ENCODE measurements at regions not wholly inside any gene's neighbourhood (a gene's known extent, or its start where the extent isn't known, plus 50 kb on each side); places are given as distances from the start of the nearest gene placed in this dataset.
"Not testable (repeated sequence)": the region's sequence is repeated elsewhere in the genome, so short reads cannot be mapped to it uniquely, and the experiment has no call there.

DNA sequence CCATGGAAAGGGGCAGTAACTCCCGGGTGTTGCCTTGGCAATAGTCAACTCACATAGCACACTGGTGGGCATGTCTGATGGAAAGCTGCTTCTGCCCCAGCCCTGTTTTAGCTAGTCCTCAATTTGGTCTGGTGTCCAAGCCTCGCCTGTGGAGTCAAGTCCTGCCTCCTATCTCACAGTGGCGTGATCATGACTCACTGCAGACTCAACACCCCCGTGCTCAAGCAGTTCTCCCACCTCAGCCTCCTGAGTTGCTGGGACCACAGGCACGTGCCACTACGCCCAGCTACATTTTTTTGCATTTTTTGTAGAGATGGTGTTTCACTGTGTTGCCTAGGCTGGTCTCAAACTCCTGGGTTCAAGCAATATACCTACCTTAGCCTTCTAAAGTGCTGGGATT, 218.9 kb upstream of the FRG2C start:
- not testable (repeated sequence) for H3K4me3 ChIP-seq (replicated peaks; ENCODE audit: low read depth, low read length); DNase-seq (ENCODE audit: extremely low read depth, low read depth)

GRCh38 chr3:75446948-75447347, 217.2 kb upstream of the FRG2C start:
- not testable (repeated sequence) for DNase-seq (ENCODE audit: extremely low read depth, low read depth); H3K4me3 ChIP-seq (replicated peaks; ENCODE audit: low read depth, low read length)

DNA sequence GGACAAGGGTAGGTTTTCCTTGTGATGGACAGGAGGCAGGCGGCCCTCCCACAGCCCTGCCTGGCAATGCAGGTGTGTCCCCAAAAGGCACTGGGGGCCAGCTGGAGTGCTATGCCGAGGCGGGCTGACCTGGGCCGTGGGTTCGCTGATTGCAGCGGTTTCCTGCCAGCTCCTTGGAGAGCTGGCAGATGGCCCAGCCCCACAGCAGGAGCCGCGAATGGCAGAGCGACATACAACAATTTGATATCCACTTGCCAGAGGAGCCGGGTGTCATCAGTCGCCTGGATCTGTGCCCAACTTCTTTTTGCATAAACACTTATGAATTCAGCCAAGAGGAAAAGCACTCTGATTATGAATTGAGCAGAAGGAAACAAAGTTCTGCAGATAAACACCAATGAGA, 210.8 kb upstream of the FRG2C start:
- H3K4me3 ChIP-seq (replicated peaks; ENCODE audit: low read depth, low read length); DNase-seq (ENCODE audit: extremely low read depth, low read depth): not testable (repeated sequence)

DNA sequence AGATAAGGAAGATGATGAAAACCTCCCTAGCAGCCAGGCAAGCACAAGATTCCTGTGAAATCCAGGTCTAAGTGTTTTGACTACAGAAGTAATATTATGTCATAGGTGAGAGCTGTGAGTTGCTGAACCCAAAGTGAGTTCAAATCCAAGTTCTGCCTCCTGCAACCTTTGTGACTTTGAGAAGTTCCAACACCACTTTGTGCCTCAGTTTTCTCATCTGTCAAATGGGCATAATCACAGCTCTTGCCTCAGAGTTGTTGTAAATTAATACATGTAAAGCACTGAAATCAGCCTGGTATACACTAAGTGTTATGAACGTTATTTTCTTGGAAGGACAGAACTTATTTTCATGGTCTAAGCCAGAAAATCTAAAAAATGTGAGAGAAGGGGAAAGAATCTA, 210.3 kb upstream of the FRG2C start:
- not testable (repeated sequence) for DNase-seq (ENCODE audit: extremely low read depth, low read depth); H3K4me3 ChIP-seq (replicated peaks; ENCODE audit: low read depth, low read length)

DNA sequence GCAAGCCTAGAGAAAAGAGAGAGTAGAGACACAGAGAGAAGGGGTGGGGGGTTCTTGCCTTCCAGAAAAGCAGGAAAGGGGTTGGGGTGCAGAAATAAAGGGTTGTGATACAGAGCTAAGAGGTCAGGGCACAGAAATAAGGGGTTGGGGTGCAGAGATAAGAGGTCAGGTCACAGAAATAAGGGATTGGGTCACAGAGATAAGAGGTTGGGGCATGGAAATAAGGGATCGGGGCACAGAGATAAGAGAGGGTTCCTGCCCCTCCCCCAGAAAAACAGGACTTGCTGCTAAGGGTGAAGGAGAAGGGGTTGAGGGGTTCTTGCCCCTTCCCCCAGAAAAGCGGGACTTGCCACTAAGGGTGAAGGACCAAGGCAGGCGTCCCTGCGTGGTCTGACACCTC, 189.6 kb upstream of the FRG2C start:
- not testable (repeated sequence) for DNase-seq (ENCODE audit: extremely low read depth, low read depth); H3K4me3 ChIP-seq (replicated peaks; ENCODE audit: low read depth, low read length)

DNA sequence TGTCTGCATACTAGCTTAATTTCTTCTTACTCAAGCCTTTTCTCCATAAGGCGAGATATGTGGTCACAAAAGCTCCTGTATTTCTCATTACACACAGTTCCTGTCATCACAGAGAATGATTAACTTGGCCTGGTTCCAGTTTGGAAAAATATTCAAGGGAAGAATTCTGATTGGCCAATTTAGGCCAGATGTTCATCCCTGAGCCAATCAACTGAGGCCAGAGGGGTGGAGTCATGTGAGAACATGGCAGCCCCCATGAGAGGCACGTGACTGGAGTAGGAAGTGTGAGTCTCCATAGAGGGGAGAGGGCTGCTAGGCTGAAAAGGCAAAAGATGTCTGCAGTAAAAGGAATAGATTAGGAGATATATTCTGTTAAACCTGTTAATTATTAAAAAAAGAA, 167.5 kb upstream of the FRG2C start:
- not testable (repeated sequence) for H3K4me3 ChIP-seq (replicated peaks; ENCODE audit: low read depth, low read length); DNase-seq (ENCODE audit: extremely low read depth, low read depth)

DNA sequence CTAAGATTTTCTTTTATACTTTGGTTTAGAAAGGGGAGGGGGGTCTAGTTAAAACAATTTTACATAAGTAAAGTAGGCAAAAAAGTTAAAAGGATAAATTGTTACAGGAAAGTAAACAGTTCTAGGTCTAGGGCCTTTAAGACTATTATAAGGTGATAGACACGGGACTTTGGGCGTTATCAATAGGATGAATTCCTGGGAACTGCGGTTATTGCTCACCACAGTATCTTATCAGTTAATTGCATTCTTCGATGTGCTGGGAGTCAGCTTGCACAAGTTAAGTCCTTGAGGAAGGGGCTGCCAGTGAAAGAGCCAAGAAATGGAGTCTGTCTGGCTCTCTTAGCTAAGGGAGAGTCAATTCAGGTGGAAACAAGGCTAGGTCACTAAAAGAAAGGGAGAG, 163.8 kb upstream of the FRG2C start:
- not testable (repeated sequence) for DNase-seq (ENCODE audit: extremely low read depth, low read depth); H3K4me3 ChIP-seq (replicated peaks; ENCODE audit: low read depth, low read length)

DNA sequence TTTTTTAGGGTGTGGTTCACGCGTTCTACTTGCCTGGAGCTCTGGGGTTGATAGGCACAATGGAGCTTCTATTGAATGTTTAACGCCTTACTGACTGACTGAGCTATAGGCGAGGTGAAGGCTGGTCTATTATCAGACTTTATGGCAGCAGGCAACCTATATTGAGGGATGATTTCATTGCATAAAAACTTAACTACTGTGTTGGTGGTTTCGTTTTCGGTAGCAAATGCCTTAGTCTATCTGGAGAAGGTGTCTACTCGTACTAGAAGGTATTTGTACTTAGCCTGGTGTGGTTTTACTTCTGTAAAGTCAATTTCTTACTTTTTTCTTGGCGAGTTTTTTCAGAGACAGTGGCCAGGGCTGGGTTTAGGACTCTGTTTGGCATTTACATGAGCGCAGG, 162.0 kb upstream of the FRG2C start:
- H3K4me3 ChIP-seq (replicated peaks; ENCODE audit: low read depth, low read length); DNase-seq (ENCODE audit: extremely low read depth, low read depth): not testable (repeated sequence)

DNA sequence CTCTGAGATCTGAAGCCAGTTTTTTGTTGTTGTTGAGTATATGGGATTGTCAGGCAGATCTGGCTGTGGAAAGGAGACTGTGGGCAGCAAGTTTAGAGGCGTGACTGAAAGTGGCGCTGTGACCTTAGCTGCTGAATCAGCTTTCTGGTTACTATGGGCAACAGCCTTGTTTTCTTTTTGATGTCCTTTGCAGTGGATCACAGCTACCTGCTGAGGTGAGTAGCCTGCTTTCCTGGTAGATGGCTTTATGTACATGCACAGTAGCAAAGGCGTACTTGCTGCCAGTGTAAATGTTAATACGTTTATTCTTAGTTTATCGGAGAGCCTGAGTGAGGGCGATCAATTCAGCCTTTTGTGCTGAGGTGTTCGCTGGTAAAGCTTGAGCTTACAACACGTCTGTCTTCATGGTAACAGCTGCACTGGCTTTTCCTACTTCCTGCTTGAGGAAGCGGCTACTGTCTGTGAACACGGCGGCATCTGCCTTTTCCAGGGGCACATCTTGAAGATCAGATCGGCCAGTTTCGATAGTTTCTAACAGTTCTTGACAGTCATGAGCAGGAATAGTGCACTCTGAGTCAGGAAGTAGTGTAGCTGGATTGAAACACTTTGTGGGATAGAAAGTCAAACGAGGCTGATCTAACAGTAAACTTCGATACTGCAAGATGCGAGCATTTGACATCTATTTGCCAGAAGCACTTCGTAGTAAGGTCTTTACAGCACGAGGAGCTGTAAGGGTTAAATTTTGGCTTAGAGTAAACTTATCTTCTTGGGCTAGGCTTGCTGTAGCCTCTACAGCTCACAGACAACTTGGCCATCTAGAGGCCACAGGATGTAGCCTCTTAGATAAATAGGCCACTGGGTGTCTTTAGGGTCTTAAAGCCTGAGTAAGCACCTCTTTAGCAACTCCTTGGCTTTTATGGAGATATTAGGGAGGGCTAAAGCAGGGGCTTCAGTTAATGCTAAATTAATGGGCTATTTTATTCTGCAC, 161.1 kb upstream of the FRG2C start:
- DNase-seq (ENCODE audit: extremely low read depth, low read depth); H3K4me3 ChIP-seq (replicated peaks; ENCODE audit: low read depth, low read length): not testable (repeated sequence)

GRCh38 chr3:75506603-75507002, 157.5 kb upstream of the FRG2C start:
- no peak for TF ChIP-seq CTCF (IDR thresholded peaks at IDR 0.05; ENCODE audit: low read depth, low read length, missing control alignments)
- H3K4me3 ChIP-seq (replicated peaks; ENCODE audit: low read depth, low read length): no peak overlapping the region
- DNase-seq (ENCODE audit: extremely low read depth, low read depth): no peak

GRCh38 chr3:75507956-75508355, 156.2 kb upstream of the FRG2C start:
- H3K4me3 ChIP-seq (replicated peaks; ENCODE audit: low read depth, low read length); DNase-seq (ENCODE audit: extremely low read depth, low read depth): not testable (repeated sequence)

DNA sequence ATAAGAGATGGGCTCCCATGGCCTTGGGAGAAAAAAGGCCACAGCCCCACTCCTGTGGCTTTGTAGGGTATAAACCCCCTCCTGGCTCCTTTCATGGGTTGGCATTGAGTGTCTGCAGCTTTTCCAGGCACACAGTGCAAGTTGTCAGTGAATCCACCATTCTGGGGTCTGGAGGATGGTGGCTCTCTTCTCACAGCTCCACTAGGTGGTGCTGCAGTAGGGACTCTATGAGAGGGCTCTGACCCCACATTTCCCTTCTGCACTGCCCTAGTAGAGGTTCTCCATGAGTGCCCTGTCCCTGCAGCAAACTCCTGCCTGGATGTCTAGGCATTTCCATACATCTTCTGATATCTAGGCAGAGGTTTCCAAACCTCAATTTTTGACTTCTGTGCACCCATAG, 136.5 kb upstream of the FRG2C start:
- H3K4me3 ChIP-seq (replicated peaks; ENCODE audit: low read depth, low read length); DNase-seq (ENCODE audit: extremely low read depth, low read depth): not testable (repeated sequence)

DNA sequence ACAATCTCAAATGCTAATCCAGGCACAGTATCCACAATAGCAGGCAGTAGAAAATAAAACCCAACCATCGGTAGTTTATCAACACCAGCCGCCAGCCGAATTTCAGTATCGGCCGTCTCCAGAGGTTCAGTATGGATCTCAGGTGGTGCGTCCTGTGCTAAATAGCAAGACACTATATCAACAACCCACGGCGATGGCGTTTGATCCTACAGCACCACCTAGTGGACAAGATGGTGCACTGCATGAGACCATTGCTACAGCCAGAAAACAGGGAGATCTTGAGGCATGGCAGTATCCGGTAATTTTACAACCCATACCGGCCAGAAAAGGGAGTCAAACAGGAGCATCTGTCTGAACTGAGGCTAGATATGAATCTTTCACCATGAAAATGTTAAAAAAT, 112.0 kb upstream of the FRG2C start:
- DNase-seq (ENCODE audit: extremely low read depth, low read depth): peak; percentile 10
- peak; percentile 81 for TF ChIP-seq CTCF (IDR thresholded peaks at IDR 0.05; ENCODE audit: low read depth, low read length, missing control alignments)
- H3K4me3 ChIP-seq (replicated peaks; ENCODE audit: low read depth, low read length): not testable (repeated sequence)

GRCh38 chr3:75564427-75564826, 99.7 kb upstream of the FRG2C start:
- H3K4me3 ChIP-seq (replicated peaks; ENCODE audit: low read depth, low read length); DNase-seq (ENCODE audit: extremely low read depth, low read depth): not testable (repeated sequence)

GRCh38 chr3:75572303-75572702, 91.8 kb upstream of the FRG2C start:
- H3K4me3 ChIP-seq (replicated peaks; ENCODE audit: low read depth, low read length); DNase-seq (ENCODE audit: extremely low read depth, low read depth): not testable (repeated sequence)

GRCh38 chr3:75579091-75579490, 85.0 kb upstream of the FRG2C start:
- DNase-seq (ENCODE audit: extremely low read depth, low read depth); H3K4me3 ChIP-seq (replicated peaks; ENCODE audit: low read depth, low read length): not testable (repeated sequence)

GRCh38 chr3:75579536-75579935, 84.6 kb upstream of the FRG2C start:
- DNase-seq (ENCODE audit: extremely low read depth, low read depth); H3K4me3 ChIP-seq (replicated peaks; ENCODE audit: low read depth, low read length): not testable (repeated sequence)
